ENCODE measurements at regions not wholly inside any gene's neighbourhood (a gene's known extent, or its start where the extent isn't known, plus 50 kb on each side); places are given as distances from the start of the nearest gene placed in this dataset.

DNA sequence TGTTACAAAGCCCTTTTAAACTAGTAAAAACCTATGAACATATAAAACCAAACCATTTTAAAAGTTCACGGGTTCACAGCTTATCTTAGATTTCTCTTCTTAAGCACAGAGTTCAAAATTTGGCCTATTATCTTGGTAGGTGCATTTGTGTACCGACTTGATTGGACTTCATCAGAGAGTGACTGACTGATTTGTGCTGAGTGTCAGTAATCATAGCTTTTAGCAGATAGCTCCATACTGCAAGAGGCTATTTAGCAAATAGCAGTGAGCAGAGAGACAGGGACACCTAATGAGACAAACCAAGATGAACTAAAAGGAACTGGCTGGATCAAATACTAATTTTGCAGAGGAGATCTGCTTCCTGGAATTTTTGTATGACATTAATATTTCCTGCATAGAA lies 274.5 kb downstream of the PRR16 start:
- FAIRE-seq: no peak
- TF ChIP-seq, protein P1, sequence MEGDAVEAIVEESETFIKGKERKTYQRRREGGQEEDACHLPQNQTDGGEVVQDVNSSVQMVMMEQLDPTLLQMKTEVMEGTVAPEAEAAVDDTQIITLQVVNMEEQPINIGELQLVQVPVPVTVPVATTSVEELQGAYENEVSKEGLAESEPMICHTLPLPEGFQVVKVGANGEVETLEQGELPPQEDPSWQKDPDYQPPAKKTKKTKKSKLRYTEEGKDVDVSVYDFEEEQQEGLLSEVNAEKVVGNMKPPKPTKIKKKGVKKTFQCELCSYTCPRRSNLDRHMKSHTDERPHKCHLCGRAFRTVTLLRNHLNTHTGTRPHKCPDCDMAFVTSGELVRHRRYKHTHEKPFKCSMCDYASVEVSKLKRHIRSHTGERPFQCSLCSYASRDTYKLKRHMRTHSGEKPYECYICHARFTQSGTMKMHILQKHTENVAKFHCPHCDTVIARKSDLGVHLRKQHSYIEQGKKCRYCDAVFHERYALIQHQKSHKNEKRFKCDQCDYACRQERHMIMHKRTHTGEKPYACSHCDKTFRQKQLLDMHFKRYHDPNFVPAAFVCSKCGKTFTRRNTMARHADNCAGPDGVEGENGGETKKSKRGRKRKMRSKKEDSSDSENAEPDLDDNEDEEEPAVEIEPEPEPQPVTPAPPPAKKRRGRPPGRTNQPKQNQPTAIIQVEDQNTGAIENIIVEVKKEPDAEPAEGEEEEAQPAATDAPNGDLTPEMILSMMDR (IDR thresholded peaks at IDR 0.05; ENCODE audit: insufficient read depth, missing control alignments): no peak
- no peak for DNase-seq (ENCODE audit: insufficient read length, low spot score)

DNA sequence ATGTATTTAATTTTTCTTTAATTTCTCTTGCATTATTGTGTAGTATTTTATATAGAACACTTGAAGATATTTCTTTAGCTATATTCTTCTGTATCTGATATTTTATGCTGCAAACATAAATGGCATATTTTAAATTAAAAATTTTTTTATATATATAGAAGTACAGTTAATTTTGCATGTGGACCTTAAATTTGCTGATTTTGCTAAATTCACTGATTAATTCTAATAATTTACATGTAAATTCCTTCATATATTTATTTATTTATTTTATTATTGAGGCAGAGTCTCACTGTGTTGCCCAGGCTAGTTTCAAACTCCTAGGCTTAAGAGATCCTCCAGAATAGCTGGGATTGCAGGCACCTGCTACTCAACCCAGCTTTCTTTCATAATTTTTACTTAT lies 276.9 kb downstream of the PRR16 start:
- DNase-seq (ENCODE audit: insufficient read length, low spot score): no peak
- TF ChIP-seq, protein P1 (IDR thresholded peaks at IDR 0.05; ENCODE audit: insufficient read depth, missing control alignments): no peak
- FAIRE-seq: no peak

DNA sequence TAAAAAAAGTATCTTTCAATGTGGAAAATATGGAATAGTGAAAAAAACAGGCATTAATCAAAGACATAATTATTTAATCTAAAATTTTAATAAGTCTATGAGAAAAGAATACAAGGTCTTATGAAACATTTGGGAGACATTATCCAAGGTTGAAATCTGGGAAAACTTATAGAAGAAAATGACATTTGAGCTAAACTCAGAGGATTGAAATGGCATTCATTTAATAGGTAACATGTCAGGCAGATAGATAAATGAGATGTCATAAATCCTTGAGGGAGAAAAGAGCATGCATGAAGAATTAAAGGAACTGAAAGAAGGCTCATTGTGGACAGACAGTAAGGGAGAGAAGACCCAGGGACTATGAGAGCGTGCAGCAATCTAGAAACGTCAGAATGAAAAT lies 284.4 kb downstream of the PRR16 start:
- no peak for FAIRE-seq

DNA sequence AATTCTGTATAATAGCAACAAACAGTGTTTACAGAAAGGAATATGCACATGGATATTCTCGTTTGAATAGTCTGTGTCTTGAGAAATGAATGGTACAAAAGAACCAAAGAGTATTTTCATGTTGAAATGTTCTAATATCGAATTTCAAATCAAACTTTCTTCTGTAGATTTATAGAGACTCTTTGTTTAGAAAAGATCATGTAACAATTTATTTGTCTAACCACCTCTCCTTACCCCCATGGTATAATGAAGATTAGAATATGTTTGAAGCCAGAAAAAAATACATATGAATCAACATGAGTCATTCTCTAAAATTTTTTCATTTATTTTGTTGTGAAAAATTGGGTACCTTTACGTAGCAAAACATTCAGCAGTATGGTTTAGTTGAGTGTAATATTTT lies 285.6 kb downstream of the PRR16 start:
- no peak for DNase-seq (ENCODE audit: insufficient read length, low spot score)
- FAIRE-seq: no peak
- TF ChIP-seq, protein P1 (IDR thresholded peaks at IDR 0.05; ENCODE audit: insufficient read depth, missing control alignments): no peak

More for the DNA sequence above, 284.4 kb downstream of the PRR16 start:
- TF ChIP-seq, protein P1 (IDR thresholded peaks at IDR 0.05; ENCODE audit: insufficient read depth, missing control alignments): no peak
- DNase-seq (ENCODE audit: insufficient read length, low spot score): no peak

DNA sequence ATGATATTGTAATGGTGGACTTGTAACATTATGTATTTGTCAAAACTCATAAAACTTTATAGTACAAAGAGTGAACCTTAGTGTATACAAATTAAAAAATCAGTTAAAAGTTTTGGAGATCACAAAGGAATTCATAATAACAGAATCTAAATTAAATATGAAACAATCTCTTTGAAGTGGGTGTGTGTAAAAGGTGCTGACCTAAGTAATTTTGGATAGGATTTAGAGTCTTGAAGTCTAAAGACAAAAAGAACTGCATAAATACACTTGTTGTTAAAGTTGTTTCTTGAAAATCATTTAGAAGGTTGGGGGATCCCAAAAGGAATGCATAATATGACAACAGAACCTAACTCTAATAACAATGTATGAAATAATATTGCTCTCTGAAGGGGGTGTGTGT lies 295.5 kb downstream of the PRR16 start:
- FAIRE-seq: no peak
- TF ChIP-seq, protein P1 (IDR thresholded peaks at IDR 0.05; ENCODE audit: insufficient read depth, missing control alignments): no peak

DNA sequence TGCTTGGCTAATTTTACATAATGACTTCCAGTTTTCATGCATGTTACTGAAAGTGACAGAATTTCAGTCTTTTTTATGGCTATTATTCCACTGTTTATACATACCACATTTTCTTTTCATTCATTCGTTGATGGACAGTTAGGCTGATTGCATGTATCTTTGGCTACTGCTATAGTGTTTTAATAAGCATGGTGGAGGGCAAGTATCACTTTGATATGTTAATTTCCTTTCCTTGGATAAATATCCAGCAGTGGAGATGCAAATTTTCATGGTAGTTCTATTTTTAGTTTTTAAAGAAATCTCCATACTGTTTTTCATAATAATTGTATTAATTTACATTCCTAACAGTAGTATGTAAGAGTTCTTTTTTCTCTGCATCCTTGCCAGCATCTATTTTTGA lies 297.9 kb downstream of the PRR16 start:
- TF ChIP-seq, protein P1 (IDR thresholded peaks at IDR 0.05; ENCODE audit: insufficient read depth, missing control alignments): no peak
- FAIRE-seq (no peak), DNase-seq (ENCODE audit: insufficient read length, low spot score) (no peak)

More for the DNA sequence above, 295.5 kb downstream of the PRR16 start:
- no peak for DNase-seq (ENCODE audit: insufficient read length, low spot score)

DNA sequence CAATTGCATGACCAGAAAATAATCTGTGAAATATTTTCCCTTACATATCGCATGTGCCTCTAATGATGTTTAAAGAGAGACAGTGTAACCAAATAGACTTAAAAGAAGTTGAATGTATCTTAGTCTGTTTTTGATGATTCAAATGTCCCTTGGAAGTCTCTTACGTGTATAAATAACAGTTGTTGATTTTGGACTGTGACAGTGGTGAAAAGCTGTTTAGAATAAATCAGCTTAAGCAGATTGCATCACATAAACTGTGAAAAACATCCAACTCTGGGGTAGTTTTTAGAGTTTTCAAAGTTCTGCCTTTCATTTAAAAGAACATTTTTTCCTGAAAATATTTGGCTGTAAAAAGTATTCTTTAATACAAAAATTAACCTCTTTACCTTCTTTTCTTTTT lies 301.1 kb downstream of the PRR16 start:
- no peak for FAIRE-seq
- DNase-seq (ENCODE audit: insufficient read length, low spot score): no peak
- TF ChIP-seq, protein P1 (IDR thresholded peaks at IDR 0.05; ENCODE audit: insufficient read depth, missing control alignments): no peak

Measured in D721Med (cell line).